ENCODE measurements at regions not wholly inside any gene's neighbourhood (a gene's known extent, or its start where the extent isn't known, plus 50 kb on each side); places are given as distances from the start of the nearest gene placed in this dataset.

GRCh38 chr12:127400221-127400620, 866.7 kb upstream of the TMEM132C start:
- Histone ChIP-seq H3K27ac (ENCODE audit: low read depth, low read length) (no peak overlapping the region), H3K4me3 (ENCODE audit: low read depth, low read length) (no peak overlapping the region), H3K9me3 (ENCODE audit: control insufficient read depth, insufficient read depth, low read length) (no peaks in the 10 kb centered on the region), H3K36me3 (ENCODE audit: control insufficient read depth, insufficient read depth, low read length) (no peaks in the 10 kb centered on the region), H3K27me3 (ENCODE audit: control insufficient read depth, insufficient read depth, low read length) (no peaks in the 10 kb centered on the region), H3K4me1 (ENCODE audit: control insufficient read depth, insufficient read depth, low read length) (peaks cover 3% of the 10 kb centered on the region)
- DNase-seq (ENCODE audit: low read depth in 4 of 6, low spot score in 6 of 6) = no peak
- 94% methylated on average over 4 of the region's 5 CpGs for WGBS (ENCODE audit: insufficient coverage)

- no peaks in the 10 kb centered on the region for H3K9me3 ChIP-seq (ENCODE audit: control insufficient read depth, insufficient read depth, low read length)
- H3K27me3 ChIP-seq (ENCODE audit: control insufficient read depth, insufficient read depth, low read length) = no peaks in the 10 kb centered on the region
- no peaks in the 10 kb centered on the region for H3K36me3 ChIP-seq (ENCODE audit: control insufficient read depth, insufficient read depth, low read length)
- no peak for DNase-seq (ENCODE audit: low read depth in 4 of 6, low spot score in 6 of 6)
- H3K4me1 ChIP-seq (ENCODE audit: control insufficient read depth, insufficient read depth, low read length) = peaks cover 3% of the 10 kb centered on the region
- no peak overlapping the region for H3K27ac ChIP-seq (ENCODE audit: low read depth, low read length)
- H3K4me3 ChIP-seq (ENCODE audit: low read depth, low read length) = no peak overlapping the region
- WGBS (ENCODE audit: insufficient coverage) = no CpG with 5 or more reads among the region's 2 CpGs
Measured at GRCh38 chr12:127401005-127401404, 866.0 kb upstream of the TMEM132C start.

DNA sequence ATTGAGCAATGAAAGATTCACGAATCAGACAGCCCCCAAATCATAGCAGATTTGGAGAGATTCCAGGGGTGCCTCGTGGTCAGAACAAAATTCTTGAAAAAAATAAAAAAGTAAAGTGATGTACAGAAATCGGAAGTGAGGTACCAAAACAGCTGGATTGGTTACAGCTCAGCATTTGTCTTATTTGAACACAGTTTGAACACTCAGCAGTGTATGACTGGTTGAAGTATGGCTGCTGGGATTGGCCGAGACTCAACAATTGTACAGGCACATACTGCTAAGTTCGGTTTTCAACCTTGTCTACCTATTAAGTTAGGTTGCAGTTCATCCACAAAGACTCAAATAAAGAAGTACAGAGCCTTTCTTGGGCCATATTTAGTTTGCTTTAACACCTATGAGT, 865.4 kb upstream of the TMEM132C start:
- H3K36me3 ChIP-seq (ENCODE audit: control insufficient read depth, insufficient read depth, low read length) = no peaks in the 10 kb centered on the region
- H3K27ac ChIP-seq (ENCODE audit: low read depth, low read length) = no peak overlapping the region
- no peak overlapping the region for H3K4me3 ChIP-seq (ENCODE audit: low read depth, low read length)
- DNase-seq (ENCODE audit: low read depth in 4 of 6, low spot score in 6 of 6) = no peak
- H3K4me1 ChIP-seq (ENCODE audit: control insufficient read depth, insufficient read depth, low read length) = peaks cover 3% of the 10 kb centered on the region
- no peaks in the 10 kb centered on the region for H3K9me3 ChIP-seq (ENCODE audit: control insufficient read depth, insufficient read depth, low read length)
- no peaks in the 10 kb centered on the region for H3K27me3 ChIP-seq (ENCODE audit: control insufficient read depth, insufficient read depth, low read length)
- WGBS (ENCODE audit: insufficient coverage) = 80% methylated on average over 2 of the region's 5 CpGs

GRCh38 chr12:127411166-127411915, 855.6 kb upstream of the TMEM132C start:
- no peak for DNase-seq (ENCODE audit: low read depth in 4 of 6, low spot score in 6 of 6)
- Histone ChIP-seq H3K36me3 (ENCODE audit: control insufficient read depth, insufficient read depth, low read length) (no peaks in the 10 kb centered on the region), H3K9me3 (ENCODE audit: control insufficient read depth, insufficient read depth, low read length) (no peaks in the 10 kb centered on the region), H3K4me1 (ENCODE audit: control insufficient read depth, insufficient read depth, low read length) (no peaks in the 10 kb centered on the region), H3K27ac (ENCODE audit: low read depth, low read length) (no peak overlapping the region), H3K4me3 (ENCODE audit: low read depth, low read length) (no peak overlapping the region), H3K27me3 (ENCODE audit: control insufficient read depth, insufficient read depth, low read length) (no peaks in the 10 kb centered on the region)
- 90% methylated on average over 6 of the region's 7 CpGs for WGBS (ENCODE audit: insufficient coverage)

DNA sequence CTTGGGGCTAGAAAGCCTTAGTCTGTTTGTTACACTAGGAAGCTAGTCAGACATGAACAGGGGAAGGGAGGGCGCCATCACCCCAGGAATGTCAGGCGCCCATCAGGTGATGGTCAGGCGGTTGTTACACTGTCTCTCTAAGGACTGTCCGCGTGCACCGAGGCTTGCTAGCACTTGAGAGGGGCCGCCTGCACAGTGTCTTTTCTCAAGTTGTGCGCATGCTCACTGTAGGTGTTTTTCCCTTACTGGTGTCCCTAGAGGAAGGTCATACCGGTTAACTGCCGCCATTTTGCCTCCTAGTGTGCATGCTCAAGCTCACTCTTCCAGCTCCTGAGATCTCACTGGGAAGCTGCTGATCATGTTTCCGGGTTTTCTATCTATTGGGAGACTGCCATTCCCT, 855.0 kb upstream of the TMEM132C start:
- no peaks in the 10 kb centered on the region for H3K27me3 ChIP-seq (ENCODE audit: control insufficient read depth, insufficient read depth, low read length)
- no peak overlapping the region for H3K27ac ChIP-seq (ENCODE audit: low read depth, low read length)
- no peaks in the 10 kb centered on the region for H3K36me3 ChIP-seq (ENCODE audit: control insufficient read depth, insufficient read depth, low read length)
- WGBS (ENCODE audit: insufficient coverage) = 94% methylated on average over 11 of the region's 11 CpGs
- no peaks in the 10 kb centered on the region for H3K4me1 ChIP-seq (ENCODE audit: control insufficient read depth, insufficient read depth, low read length)
- no peak overlapping the region for H3K4me3 ChIP-seq (ENCODE audit: low read depth, low read length)
- DNase-seq (ENCODE audit: low read depth in 4 of 6, low spot score in 6 of 6) = no peak
- H3K9me3 ChIP-seq (ENCODE audit: control insufficient read depth, insufficient read depth, low read length) = no peaks in the 10 kb centered on the region

DNA sequence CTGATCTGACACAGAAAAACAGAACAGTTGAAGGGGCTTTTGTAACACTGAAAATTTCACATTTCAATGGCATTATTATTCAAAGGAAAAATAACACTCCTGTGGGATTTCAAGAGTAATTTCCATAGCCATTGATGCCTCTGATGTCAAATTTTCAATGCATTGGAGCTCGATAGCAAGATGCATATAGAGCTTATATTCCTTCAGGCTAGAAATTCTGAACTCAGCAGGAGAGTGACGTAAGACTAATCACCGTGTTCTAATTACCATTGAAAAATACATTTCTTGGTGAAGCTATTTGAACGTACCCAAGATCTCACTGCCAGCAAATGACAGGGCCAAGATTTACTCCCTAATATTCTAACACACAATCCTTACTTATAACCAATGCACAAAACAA, 854.1 kb upstream of the TMEM132C start:
- Histone ChIP-seq H3K36me3 (ENCODE audit: control insufficient read depth, insufficient read depth, low read length) (no peaks in the 10 kb centered on the region), H3K9me3 (ENCODE audit: control insufficient read depth, insufficient read depth, low read length) (peaks cover 2% of the 10 kb centered on the region), H3K4me3 (ENCODE audit: low read depth, low read length) (no peak overlapping the region), H3K4me1 (ENCODE audit: control insufficient read depth, insufficient read depth, low read length) (no peaks in the 10 kb centered on the region), H3K27me3 (ENCODE audit: control insufficient read depth, insufficient read depth, low read length) (no peaks in the 10 kb centered on the region), H3K27ac (ENCODE audit: low read depth, low read length) (no peak overlapping the region)
- 59% methylated on average over 4 of the region's 4 CpGs for WGBS (ENCODE audit: insufficient coverage)
- no peak for DNase-seq (ENCODE audit: low read depth in 4 of 6, low spot score in 6 of 6)

- Histone ChIP-seq H3K9me3 (ENCODE audit: control insufficient read depth, insufficient read depth, low read length) (peaks cover 2% of the 10 kb centered on the region), H3K4me3 (ENCODE audit: low read depth, low read length) (no peak overlapping the region), H3K27me3 (ENCODE audit: control insufficient read depth, insufficient read depth, low read length) (no peaks in the 10 kb centered on the region), H3K4me1 (ENCODE audit: control insufficient read depth, insufficient read depth, low read length) (no peaks in the 10 kb centered on the region), H3K36me3 (ENCODE audit: control insufficient read depth, insufficient read depth, low read length) (no peaks in the 10 kb centered on the region), H3K27ac (ENCODE audit: low read depth, low read length) (no peak overlapping the region)
- WGBS (ENCODE audit: insufficient coverage) = 93% methylated on average over 7 of the region's 8 CpGs
- DNase-seq (ENCODE audit: low read depth in 4 of 6, low spot score in 6 of 6) = no peak
Measured at GRCh38 chr12:127414186-127414585, 852.8 kb upstream of the TMEM132C start.

DNA sequence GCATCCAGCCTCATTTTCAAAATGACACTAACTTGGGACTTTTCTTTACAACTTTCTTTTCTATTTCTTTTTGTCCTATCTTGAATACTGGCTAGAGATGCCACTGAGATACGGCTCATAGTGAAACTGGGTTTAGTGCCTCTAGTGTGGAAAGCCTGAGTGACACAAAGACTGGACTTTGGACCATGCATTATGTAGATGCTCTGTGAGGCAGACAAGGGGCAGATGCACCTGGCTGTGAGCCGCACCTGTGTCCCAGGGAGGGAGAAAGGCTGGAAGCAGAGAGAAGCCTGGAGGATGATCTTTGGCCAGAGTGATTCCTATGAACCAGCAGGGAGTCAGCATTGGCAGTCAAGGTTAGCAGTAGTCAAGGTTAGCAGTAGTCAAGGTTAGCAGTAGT, 852.3 kb upstream of the TMEM132C start:
- H3K27ac ChIP-seq (ENCODE audit: low read depth, low read length) = no peak overlapping the region
- WGBS (ENCODE audit: insufficient coverage) = 86% methylated on average over 2 of the region's 2 CpGs
- DNase-seq (ENCODE audit: low read depth in 4 of 6, low spot score in 6 of 6) = no peak
- H3K27me3 ChIP-seq (ENCODE audit: control insufficient read depth, insufficient read depth, low read length) = no peaks in the 10 kb centered on the region
- H3K4me1 ChIP-seq (ENCODE audit: control insufficient read depth, insufficient read depth, low read length) = no peaks in the 10 kb centered on the region
- H3K9me3 ChIP-seq (ENCODE audit: control insufficient read depth, insufficient read depth, low read length) = peaks cover 2% of the 10 kb centered on the region
- no peaks in the 10 kb centered on the region for H3K36me3 ChIP-seq (ENCODE audit: control insufficient read depth, insufficient read depth, low read length)
- H3K4me3 ChIP-seq (ENCODE audit: low read depth, low read length) = no peak overlapping the region

- DNase-seq (ENCODE audit: low read depth in 4 of 6, low spot score in 6 of 6) = no peak
- peaks cover 2% of the 10 kb centered on the region for H3K9me3 ChIP-seq (ENCODE audit: control insufficient read depth, insufficient read depth, low read length)
- no peaks in the 10 kb centered on the region for H3K4me1 ChIP-seq (ENCODE audit: control insufficient read depth, insufficient read depth, low read length)
- no peak overlapping the region for H3K4me3 ChIP-seq (ENCODE audit: low read depth, low read length)
- no peak overlapping the region for H3K27ac ChIP-seq (ENCODE audit: low read depth, low read length)
- H3K27me3 ChIP-seq (ENCODE audit: control insufficient read depth, insufficient read depth, low read length) = no peaks in the 10 kb centered on the region
- WGBS (ENCODE audit: insufficient coverage) = 94% methylated on average over 2 of the region's 3 CpGs
- no peaks in the 10 kb centered on the region for H3K36me3 ChIP-seq (ENCODE audit: control insufficient read depth, insufficient read depth, low read length)
Measured at GRCh38 chr12:127416796-127417195, 850.2 kb upstream of the TMEM132C start.

DNA sequence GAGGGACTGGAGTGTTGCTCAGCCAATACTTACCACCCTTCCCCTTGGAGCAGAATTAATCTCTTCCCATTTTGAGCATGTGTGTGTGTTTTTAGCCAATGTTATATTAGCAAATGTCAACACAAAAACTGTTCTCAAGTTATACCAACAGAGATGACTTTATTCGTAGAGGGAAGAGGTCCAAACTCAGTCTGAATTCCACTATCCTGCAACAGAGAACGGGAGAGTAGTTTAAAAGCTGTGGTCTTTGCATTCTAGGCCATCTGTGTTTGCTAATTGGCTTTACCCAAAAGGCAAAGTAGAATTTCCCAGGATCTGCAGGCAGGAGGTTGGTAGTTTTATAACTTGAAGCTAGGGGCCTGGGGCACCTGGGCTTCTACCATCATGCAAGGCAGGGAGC, 847.9 kb upstream of the TMEM132C start:
- Histone ChIP-seq H3K4me3 (ENCODE audit: low read depth, low read length) (no peak overlapping the region), H3K4me1 (ENCODE audit: control insufficient read depth, insufficient read depth, low read length) (no peaks in the 10 kb centered on the region), H3K9me3 (ENCODE audit: control insufficient read depth, insufficient read depth, low read length) (peaks cover 2% of the 10 kb centered on the region), H3K36me3 (ENCODE audit: control insufficient read depth, insufficient read depth, low read length) (no peaks in the 10 kb centered on the region), H3K27me3 (ENCODE audit: control insufficient read depth, insufficient read depth, low read length) (no peaks in the 10 kb centered on the region), H3K27ac (ENCODE audit: low read depth, low read length) (no peak overlapping the region)
- 67% methylated on average over 1 of the region's 2 CpGs for WGBS (ENCODE audit: insufficient coverage)
- no peak for DNase-seq (ENCODE audit: low read depth in 4 of 6, low spot score in 6 of 6)

Measured in spinal cord (tissue), 9 donors.